ENCODE measurements at regions not wholly inside any gene's neighbourhood (a gene's known extent, or its start where the extent isn't known, plus 50 kb on each side); places are given as distances from the start of the nearest gene placed in this dataset.

DNA sequence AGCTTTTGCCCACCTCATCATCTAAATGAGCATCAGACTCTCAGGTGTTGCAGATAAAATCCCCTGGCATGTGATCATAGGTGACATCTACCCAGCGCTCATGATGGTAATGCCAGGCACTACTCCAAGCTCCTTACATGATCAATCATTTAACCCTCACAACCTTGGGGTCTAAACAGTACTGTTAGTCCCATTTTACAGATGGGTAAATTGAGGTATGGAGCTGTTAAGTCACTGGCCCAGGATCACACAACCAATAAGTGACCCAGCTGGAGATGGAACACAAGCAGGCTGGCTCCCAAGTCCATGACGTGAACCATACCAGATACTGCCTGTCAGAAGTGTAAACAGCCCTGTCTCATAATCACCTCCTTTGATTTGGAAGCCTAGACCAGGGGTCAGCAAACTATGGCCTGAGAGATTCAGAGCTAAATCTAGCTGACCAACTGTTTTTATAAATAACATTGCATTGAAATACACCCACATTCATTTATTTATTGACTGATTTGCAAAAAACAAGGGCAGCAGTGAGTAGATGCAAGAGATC, 79.2 kb downstream of the UNC5CL start:
- TF ChIP-seq, protein P1, sequence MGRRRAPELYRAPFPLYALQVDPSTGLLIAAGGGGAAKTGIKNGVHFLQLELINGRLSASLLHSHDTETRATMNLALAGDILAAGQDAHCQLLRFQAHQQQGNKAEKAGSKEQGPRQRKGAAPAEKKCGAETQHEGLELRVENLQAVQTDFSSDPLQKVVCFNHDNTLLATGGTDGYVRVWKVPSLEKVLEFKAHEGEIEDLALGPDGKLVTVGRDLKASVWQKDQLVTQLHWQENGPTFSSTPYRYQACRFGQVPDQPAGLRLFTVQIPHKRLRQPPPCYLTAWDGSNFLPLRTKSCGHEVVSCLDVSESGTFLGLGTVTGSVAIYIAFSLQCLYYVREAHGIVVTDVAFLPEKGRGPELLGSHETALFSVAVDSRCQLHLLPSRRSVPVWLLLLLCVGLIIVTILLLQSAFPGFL (CRISPR knock-in tag; IDR thresholded peaks at IDR 0.05; ENCODE audit: borderline replicate concordance), result no peak
- no peak for TF ChIP-seq GABPB1 (CRISPR knock-in tag; IDR thresholded peaks at IDR 0.05)
- TF ChIP-seq, protein P2, sequence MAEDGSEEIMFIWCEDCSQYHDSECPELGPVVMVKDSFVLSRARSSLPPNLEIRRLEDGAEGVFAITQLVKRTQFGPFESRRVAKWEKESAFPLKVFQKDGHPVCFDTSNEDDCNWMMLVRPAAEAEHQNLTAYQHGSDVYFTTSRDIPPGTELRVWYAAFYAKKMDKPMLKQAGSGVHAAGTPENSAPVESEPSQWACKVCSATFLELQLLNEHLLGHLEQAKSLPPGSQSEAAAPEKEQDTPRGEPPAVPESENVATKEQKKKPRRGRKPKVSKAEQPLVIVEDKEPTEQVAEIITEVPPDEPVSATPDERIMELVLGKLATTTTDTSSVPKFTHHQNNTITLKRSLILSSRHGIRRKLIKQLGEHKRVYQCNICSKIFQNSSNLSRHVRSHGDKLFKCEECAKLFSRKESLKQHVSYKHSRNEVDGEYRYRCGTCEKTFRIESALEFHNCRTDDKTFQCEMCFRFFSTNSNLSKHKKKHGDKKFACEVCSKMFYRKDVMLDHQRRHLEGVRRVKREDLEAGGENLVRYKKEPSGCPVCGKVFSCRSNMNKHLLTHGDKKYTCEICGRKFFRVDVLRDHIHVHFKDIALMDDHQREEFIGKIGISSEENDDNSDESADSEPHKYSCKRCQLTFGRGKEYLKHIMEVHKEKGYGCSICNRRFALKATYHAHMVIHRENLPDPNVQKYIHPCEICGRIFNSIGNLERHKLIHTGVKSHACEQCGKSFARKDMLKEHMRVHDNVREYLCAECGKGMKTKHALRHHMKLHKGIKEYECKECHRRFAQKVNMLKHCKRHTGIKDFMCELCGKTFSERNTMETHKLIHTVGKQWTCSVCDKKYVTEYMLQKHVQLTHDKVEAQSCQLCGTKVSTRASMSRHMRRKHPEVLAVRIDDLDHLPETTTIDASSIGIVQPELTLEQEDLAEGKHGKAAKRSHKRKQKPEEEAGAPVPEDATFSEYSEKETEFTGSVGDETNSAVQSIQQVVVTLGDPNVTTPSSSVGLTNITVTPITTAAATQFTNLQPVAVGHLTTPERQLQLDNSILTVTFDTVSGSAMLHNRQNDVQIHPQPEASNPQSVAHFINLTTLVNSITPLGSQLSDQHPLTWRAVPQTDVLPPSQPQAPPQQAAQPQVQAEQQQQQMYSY (CRISPR knock-in tag; IDR thresholded peaks at IDR 0.05), result no peak
- TF ChIP-seq ZNF232 (CRISPR knock-in tag; IDR thresholded peaks at IDR 0.05), result no peak
- TF ChIP-seq TEAD1 (CRISPR knock-in tag; IDR thresholded peaks at IDR 0.05), result no peak
- no peak for TF ChIP-seq NFE2L1 (CRISPR knock-in tag; IDR thresholded peaks at IDR 0.05)
- no peak for TF ChIP-seq RORB (CRISPR knock-in tag; IDR thresholded peaks at IDR 0.05)
- TF ChIP-seq TEAD4 (CRISPR knock-in tag; IDR thresholded peaks at IDR 0.05), result no peak
- no peak for TF ChIP-seq ETV6 (CRISPR knock-in tag; IDR thresholded peaks at IDR 0.05)
- no peak for TF ChIP-seq ZNF219 (CRISPR knock-in tag; IDR thresholded peaks at IDR 0.05; ENCODE audit: borderline replicate concordance)
- no peak for TF ChIP-seq EMX1 (CRISPR knock-in tag; IDR thresholded peaks at IDR 0.05)
- TF ChIP-seq HMGA2 (CRISPR knock-in tag; IDR thresholded peaks at IDR 0.05), result no peak
- TF ChIP-seq, protein P3, sequence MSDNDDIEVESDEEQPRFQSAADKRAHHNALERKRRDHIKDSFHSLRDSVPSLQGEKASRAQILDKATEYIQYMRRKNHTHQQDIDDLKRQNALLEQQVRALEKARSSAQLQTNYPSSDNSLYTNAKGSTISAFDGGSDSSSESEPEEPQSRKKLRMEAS (CRISPR knock-in tag; IDR thresholded peaks at IDR 0.05), result no peak
- TF ChIP-seq, protein P4, sequence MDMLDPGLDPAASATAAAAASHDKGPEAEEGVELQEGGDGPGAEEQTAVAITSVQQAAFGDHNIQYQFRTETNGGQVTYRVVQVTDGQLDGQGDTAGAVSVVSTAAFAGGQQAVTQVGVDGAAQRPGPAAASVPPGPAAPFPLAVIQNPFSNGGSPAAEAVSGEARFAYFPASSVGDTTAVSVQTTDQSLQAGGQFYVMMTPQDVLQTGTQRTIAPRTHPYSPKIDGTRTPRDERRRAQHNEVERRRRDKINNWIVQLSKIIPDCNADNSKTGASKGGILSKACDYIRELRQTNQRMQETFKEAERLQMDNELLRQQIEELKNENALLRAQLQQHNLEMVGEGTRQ (CRISPR knock-in tag; IDR thresholded peaks at IDR 0.05), result no peak
- no peak for TF ChIP-seq MYBL2 (CRISPR knock-in tag; IDR thresholded peaks at IDR 0.05)
- no peak for TF ChIP-seq ZSCAN18 (CRISPR knock-in tag; IDR thresholded peaks at IDR 0.05)
- no peak for TF ChIP-seq PRRX2 (CRISPR knock-in tag; IDR thresholded peaks at IDR 0.05)
- TF ChIP-seq CBFB (CRISPR knock-in tag; IDR thresholded peaks at IDR 0.05; ENCODE audit: low read depth), result no peak
- TF ChIP-seq, protein P5, sequence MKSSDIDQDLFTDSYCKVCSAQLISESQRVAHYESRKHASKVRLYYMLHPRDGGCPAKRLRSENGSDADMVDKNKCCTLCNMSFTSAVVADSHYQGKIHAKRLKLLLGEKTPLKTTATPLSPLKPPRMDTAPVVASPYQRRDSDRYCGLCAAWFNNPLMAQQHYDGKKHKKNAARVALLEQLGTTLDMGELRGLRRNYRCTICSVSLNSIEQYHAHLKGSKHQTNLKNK (CRISPR knock-in tag; IDR thresholded peaks at IDR 0.05), result no peak
- TF ChIP-seq MXD4 (CRISPR knock-in tag; IDR thresholded peaks at IDR 0.05; ENCODE audit: borderline replicate concordance), result no peak
- H3K36me3 Mint-ChIP-seq, result no peaks in the 10 kb centered on the region
- H3K27ac Mint-ChIP-seq, result no peak overlapping the region
- ATAC-seq, result no peak
- POLR2A ChIA-PET, result no interaction called here
- no peak for DNase-seq (ENCODE audit: low spot score)
- no peak overlapping the region for H3K4me3 Mint-ChIP-seq
- CTCF ChIA-PET, result interaction anchor here (1.6 kb wide), 1 partner anchor 68 kb away, joined by 4 read pairs; no protein-coding TSS in a partner anchor
- peaks cover 6% of the 10 kb centered on the region for H3K27me3 Mint-ChIP-seq (ENCODE audit: low read depth)
- H3K9me3 Mint-ChIP-seq, result no peaks in the 10 kb centered on the region
- H3K4me1 Mint-ChIP-seq, result peaks cover 21% of the 10 kb centered on the region

DNA sequence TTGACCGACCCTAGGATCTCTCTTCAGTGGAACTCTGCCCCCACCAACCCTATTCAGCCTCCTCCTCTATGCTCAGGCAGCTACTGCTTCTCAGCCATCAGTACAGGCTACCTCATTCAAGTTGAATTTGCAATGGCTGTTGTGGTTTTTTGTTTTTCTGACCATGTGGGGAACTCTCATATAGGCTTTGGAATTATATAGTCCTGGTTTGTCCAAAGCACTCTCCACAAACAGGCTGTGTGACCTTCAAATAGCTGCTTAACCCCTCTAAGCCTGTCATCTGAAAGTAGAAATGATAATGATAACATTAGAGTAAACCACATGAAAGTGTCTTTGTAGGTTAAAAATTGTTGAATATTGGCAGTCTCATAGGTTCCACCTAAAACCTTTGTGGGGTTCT, 80.3 kb downstream of the UNC5CL start:
- POLR2A ChIA-PET, result no interaction called here
- TF ChIP-seq PRRX2 (CRISPR knock-in tag; IDR thresholded peaks at IDR 0.05) (no peak), RELA (CRISPR knock-in tag; IDR thresholded peaks at IDR 0.05; ENCODE audit: borderline replicate concordance) (no peak)
- TF ChIP-seq, protein P6, sequence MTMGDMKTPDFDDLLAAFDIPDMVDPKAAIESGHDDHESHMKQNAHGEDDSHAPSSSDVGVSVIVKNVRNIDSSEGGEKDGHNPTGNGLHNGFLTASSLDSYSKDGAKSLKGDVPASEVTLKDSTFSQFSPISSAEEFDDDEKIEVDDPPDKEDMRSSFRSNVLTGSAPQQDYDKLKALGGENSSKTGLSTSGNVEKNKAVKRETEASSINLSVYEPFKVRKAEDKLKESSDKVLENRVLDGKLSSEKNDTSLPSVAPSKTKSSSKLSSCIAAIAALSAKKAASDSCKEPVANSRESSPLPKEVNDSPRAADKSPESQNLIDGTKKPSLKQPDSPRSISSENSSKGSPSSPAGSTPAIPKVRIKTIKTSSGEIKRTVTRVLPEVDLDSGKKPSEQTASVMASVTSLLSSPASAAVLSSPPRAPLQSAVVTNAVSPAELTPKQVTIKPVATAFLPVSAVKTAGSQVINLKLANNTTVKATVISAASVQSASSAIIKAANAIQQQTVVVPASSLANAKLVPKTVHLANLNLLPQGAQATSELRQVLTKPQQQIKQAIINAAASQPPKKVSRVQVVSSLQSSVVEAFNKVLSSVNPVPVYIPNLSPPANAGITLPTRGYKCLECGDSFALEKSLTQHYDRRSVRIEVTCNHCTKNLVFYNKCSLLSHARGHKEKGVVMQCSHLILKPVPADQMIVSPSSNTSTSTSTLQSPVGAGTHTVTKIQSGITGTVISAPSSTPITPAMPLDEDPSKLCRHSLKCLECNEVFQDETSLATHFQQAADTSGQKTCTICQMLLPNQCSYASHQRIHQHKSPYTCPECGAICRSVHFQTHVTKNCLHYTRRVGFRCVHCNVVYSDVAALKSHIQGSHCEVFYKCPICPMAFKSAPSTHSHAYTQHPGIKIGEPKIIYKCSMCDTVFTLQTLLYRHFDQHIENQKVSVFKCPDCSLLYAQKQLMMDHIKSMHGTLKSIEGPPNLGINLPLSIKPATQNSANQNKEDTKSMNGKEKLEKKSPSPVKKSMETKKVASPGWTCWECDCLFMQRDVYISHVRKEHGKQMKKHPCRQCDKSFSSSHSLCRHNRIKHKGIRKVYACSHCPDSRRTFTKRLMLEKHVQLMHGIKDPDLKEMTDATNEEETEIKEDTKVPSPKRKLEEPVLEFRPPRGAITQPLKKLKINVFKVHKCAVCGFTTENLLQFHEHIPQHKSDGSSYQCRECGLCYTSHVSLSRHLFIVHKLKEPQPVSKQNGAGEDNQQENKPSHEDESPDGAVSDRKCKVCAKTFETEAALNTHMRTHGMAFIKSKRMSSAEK (CRISPR knock-in tag; IDR thresholded peaks at IDR 0.05; ENCODE audit: borderline replicate concordance), result no peak
- TF ChIP-seq, protein P7, sequence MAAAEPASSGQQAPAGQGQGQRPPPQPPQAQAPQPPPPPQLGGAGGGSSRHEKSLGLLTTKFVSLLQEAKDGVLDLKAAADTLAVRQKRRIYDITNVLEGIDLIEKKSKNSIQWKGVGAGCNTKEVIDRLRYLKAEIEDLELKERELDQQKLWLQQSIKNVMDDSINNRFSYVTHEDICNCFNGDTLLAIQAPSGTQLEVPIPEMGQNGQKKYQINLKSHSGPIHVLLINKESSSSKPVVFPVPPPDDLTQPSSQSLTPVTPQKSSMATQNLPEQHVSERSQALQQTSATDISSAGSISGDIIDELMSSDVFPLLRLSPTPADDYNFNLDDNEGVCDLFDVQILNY (CRISPR knock-in tag; IDR thresholded peaks at IDR 0.05), result no peak

More for the DNA sequence above, 80.3 kb downstream of the UNC5CL start:
- H3K9me3 Mint-ChIP-seq, result no peaks in the 10 kb centered on the region
- H3K4me3 Mint-ChIP-seq, result no peak overlapping the region
- ATAC-seq (no peak), DNase-seq (ENCODE audit: low spot score) (no peak)
- CTCF ChIA-PET, result no interaction called here
- H3K27ac Mint-ChIP-seq, result no peak overlapping the region
- peaks cover 6% of the 10 kb centered on the region for H3K27me3 Mint-ChIP-seq (ENCODE audit: low read depth)
- H3K36me3 Mint-ChIP-seq, result no peaks in the 10 kb centered on the region
- H3K4me1 Mint-ChIP-seq, result peaks cover 17% of the 10 kb centered on the region
